Small intestine (tissue), 7 donors: ENCODE measurements at regions not wholly inside any gene's neighbourhood (a gene's known extent, or its start where the extent isn't known, plus 50 kb on each side); places are given as distances from the start of the nearest gene placed in this dataset.
A peak's percentile ranks its signal among the peaks of the same experiment; 100 is the strongest.

Source experiments
- DNase-seq, 2 donors: peaks; one replicate each; pipeline versions ENCODE4 v3.0.0 to v3.0.0-alpha.2; 2013
- FAIRE-seq: peaks from 2 replicates; lab custom pipeline; 2012; peaks lifted over from hg19 to GRCh38; lab: Jason Lieb, UNC
- H3K27ac ChIP-seq, 3 donors: one replicate each; pipeline ENCODE4 v1.5.1; 2013; ENCODE audit warnings: low read length in 2 of 3, mild to moderate bottlenecking in 2 of 3, control low read depth in 1 of 3, inconsistent platforms in 1 of 3, low read depth in 1 of 3, moderate library complexity in 1 of 3
- H3K27me3 ChIP-seq, 3 donors: one replicate each; pipeline ENCODE4 v1.6.1; 2013; ENCODE audit warnings: low read length in 3 of 3, inconsistent platforms in 1 of 3; ENCODE audit not compliant: control insufficient read depth in 3 of 3, insufficient read depth in 3 of 3
- H3K36me3 ChIP-seq, 3 donors: one replicate each; pipeline ENCODE4 v1.6.1; 2013; ENCODE audit warnings: low read length in 3 of 3, inconsistent platforms in 1 of 3, low read depth in 1 of 3, mild to moderate bottlenecking in 1 of 3, moderate library complexity in 1 of 3; ENCODE audit not compliant: control insufficient read depth in 3 of 3, insufficient read depth in 2 of 3
- H3K4me1 ChIP-seq, 3 donors: one replicate each; pipeline ENCODE4 v1.6.1; 2013; ENCODE audit warnings: low read length in 2 of 3, inconsistent platforms in 1 of 3, low read depth in 1 of 3, mild to moderate bottlenecking in 1 of 3, moderate library complexity in 1 of 3; ENCODE audit not compliant: control insufficient read depth in 3 of 3, insufficient read depth in 2 of 3
- H3K4me3 ChIP-seq, 3 donors: one replicate each; pipeline ENCODE4 v1.5.1; 2013; ENCODE audit warnings: low read length in 3 of 3, control low read depth in 1 of 3, inconsistent platforms in 1 of 3, low read depth in 1 of 3, mild to moderate bottlenecking in 1 of 3, moderate library complexity in 1 of 3
- H3K9me3 ChIP-seq, 2 donors: one replicate each; pipeline ENCODE4 v1.6.1; 2013; ENCODE audit warnings: low read depth in 1 of 2, low read length in 1 of 2; ENCODE audit not compliant: control insufficient read depth in 2 of 2, insufficient read depth in 1 of 2
- WGBS, 3 donors: extraction: QIAGEN DNeasy Blood & Tissue Kit; methylation state at CpG; one replicate each; pipeline ENCODE4 v1.1.7; 2013; 5-methylcytosine and 5-hydroxymethylcytosine counted together
- donor health status: healthy with polysubstance abuse.
- donor health status: control.
- donor health status: control.
- donor health status: Bipolar disorder and iron deficiency.
- donor health status: healthy.

GRCh38 chr15:98513428-98513986 lies 134.8 kb upstream of the IGF1R start:
- FAIRE-seq (no peak), DNase-seq (peak in 1 of 2 donors; percentile 37)
- Histone ChIP-seq H3K27me3 (no peaks in the 10 kb centered on the region), H3K9me3 (no peaks in the 10 kb centered on the region), H3K4me1 (peaks cover 0 to 5% (median 0%) of the 10 kb centered on the region in 3 donors), H3K27ac (no peak overlapping the region), H3K4me3 (no peak overlapping the region), H3K36me3 (no peaks in the 10 kb centered on the region)
- 15 to 48% (median 27%) methylated on average over 7 of the region's 7 CpGs for WGBS, 3 donors

GRCh38 chr15:98514034-98514622 lies 134.2 kb upstream of the IGF1R start:
- H3K27me3 ChIP-seq: no peaks in the 10 kb centered on the region
- WGBS, 3 donors: 22 to 60% (median 38%) methylated on average over 11 of the region's 11 CpGs
- peak overlapping the region in 1 of 3 donors; percentile 35 for H3K4me3 ChIP-seq
- no peaks in the 10 kb centered on the region for H3K9me3 ChIP-seq
- FAIRE-seq: no peak
- peak; percentile 25 to 47 for DNase-seq
- H3K4me1 ChIP-seq: peaks cover 0 to 5% (median 0%) of the 10 kb centered on the region in 3 donors
- no peak overlapping the region for H3K27ac ChIP-seq
- H3K36me3 ChIP-seq: no peaks in the 10 kb centered on the region

- FAIRE-seq: no peak
- WGBS, 3 donors: 35 to 37% (median 35%) methylated on average over 19 of the region's 19 CpGs
- H3K27me3 ChIP-seq: no peaks in the 10 kb centered on the region
- no peak overlapping the region for H3K27ac ChIP-seq
- H3K4me3 ChIP-seq: no peak overlapping the region
- no peaks in the 10 kb centered on the region for H3K36me3 ChIP-seq
- peak; percentile 66 to 81 for DNase-seq
- no peaks in the 10 kb centered on the region for H3K9me3 ChIP-seq
- H3K4me1 ChIP-seq: peaks cover 0 to 4% (median 0%) of the 10 kb centered on the region in 3 donors
Measured at GRCh38 chr15:98518823-98519561, 129.3 kb upstream of the IGF1R start.

- no peaks in the 10 kb centered on the region for H3K9me3 ChIP-seq
- whole genome bisulfite sequencing, 3 donors: 72 to 77% (median 76%) methylated on average over 10 of the region's 10 CpGs
- no peaks in the 10 kb centered on the region for H3K36me3 ChIP-seq
- DNase-seq: no peak
- FAIRE-seq: no peak
- peaks cover 0 to 1% (median 0%) of the 10 kb centered on the region in 3 donors for H3K27me3 ChIP-seq
- H3K27ac ChIP-seq: no peak overlapping the region
- no peak overlapping the region for H3K4me3 ChIP-seq
- H3K4me1 ChIP-seq: no peaks in the 10 kb centered on the region
Measured at GRCh38 chr15:98519767-98520550, 128.4 kb upstream of the IGF1R start.

- FAIRE-seq: no peak
- 61 to 70% (median 69%) methylated on average over 5 of the region's 5 CpGs for WGBS, 3 donors
Measured at GRCh38 chr15:98522127-98522526, 126.2 kb upstream of the IGF1R start.

GRCh38 chr15:98523912-98524662 lies 124.3 kb upstream of the IGF1R start:
- no peak for FAIRE-seq
- H3K27ac ChIP-seq: no peak overlapping the region
- H3K4me3 ChIP-seq: no peak overlapping the region
- no peaks in the 10 kb centered on the region for H3K4me1 ChIP-seq
- peaks cover 0 to 4% (median 0%) of the 10 kb centered on the region in 3 donors for H3K27me3 ChIP-seq
- H3K36me3 ChIP-seq: no peaks in the 10 kb centered on the region
- WGBS, 3 donors: 69 to 80% (median 75%) methylated on average over 12 of the region's 12 CpGs
- no peak for DNase-seq
- H3K9me3 ChIP-seq: no peaks in the 10 kb centered on the region

More at GRCh38 chr15:98522127-98522526, 126.2 kb upstream of the IGF1R start:
- Histone ChIP-seq H3K27ac (no peak overlapping the region), H3K4me1 (no peaks in the 10 kb centered on the region), H3K27me3 (peaks cover 0 to 4% (median 0%) of the 10 kb centered on the region in 3 donors), H3K4me3 (no peak overlapping the region), H3K9me3 (no peaks in the 10 kb centered on the region), H3K36me3 (no peaks in the 10 kb centered on the region)
- no peak for DNase-seq

GRCh38 chr15:98524838-98525660 lies 123.3 kb upstream of the IGF1R start:
- H3K4me1 ChIP-seq: no peaks in the 10 kb centered on the region
- no peaks in the 10 kb centered on the region for H3K36me3 ChIP-seq
- WGBS, 3 donors: 64 to 71% (median 68%) methylated on average over 10 of the region's 10 CpGs
- H3K27ac ChIP-seq: peak overlapping the region in 1 of 3 donors; percentile 56
- peaks cover 0 to 4% (median 0%) of the 10 kb centered on the region in 3 donors for H3K27me3 ChIP-seq
- DNase-seq: no peak
- no peak overlapping the region for H3K4me3 ChIP-seq
- no peaks in the 10 kb centered on the region for H3K9me3 ChIP-seq
- FAIRE-seq: no peak
